Left renal pelvis (tissue), 4 donors: ENCODE measurements at regions not wholly inside any gene's neighbourhood (a gene's known extent, or its start where the extent isn't known, plus 50 kb on each side); places are given as distances from the start of the nearest gene placed in this dataset.

Experiments used
- DNase-seq, 4 donors: peaks; one replicate each; pipeline ENCODE4 v3.0.0-alpha.2; 2013; ENCODE audit warnings: low read depth in 4 of 4, low spot score in 3 of 4

GRCh38 chr16:89042711-89043551 lies 50.7 kb upstream of the ACSF3 start:
- no peak for DNase-seq

- DNase-seq: no peak
These were observed 49.8 kb upstream of the ACSF3 start for GRCh38 chr16:89043636-89044417.
